ENCODE measurements at regions not wholly inside any gene's neighbourhood (a gene's known extent, or its start where the extent isn't known, plus 50 kb on each side); places are given as distances from the start of the nearest gene placed in this dataset.

DNA sequence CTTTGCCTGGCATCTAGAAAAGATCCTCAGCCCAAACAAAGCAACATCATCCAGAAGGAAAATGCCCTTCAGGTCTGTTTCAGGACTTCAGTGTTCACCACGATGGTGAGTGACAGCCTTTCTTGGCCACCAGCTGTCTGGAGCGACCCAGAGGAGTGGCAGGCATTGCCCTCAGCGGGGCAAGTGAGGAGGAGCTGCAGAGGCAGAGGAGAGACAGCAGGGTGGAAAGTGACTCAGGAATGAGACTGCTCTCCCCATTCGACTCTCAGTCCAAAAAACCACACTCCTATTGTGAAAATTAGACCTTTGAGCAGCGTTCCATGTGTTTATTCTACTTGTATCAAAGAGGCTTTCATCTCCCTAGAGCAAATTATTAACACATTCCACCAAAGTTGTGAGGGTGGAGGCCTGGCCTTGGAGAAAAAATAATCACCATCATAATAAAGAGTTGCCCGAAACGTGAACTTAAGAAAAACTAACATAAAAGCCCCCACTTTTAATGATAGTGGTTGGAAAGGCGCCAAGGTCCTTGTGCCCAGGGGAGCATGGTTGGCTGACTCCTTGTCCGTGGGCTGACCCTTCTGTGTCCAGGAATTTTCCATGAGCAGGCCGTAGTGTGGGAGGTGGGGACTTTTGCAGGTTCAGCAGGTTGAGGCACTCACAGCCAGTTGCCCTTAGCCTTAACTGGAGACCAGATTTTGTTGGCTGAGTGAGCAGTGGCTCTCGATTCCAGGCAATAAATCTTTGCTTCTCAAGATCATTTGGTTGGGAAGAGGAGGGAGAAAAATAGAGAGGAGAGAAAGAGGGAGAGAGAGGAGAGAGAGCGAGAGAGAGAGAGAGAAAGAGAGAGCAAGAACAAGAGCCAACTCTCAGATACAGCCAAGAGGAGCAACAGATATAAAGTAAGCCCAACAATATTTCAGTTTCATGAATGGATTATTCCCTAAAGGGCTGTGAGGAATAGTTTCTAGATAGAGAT is 125.9 kb upstream of the ANKRD55 start:
- Histone ChIP-seq H2AFZ (ENCODE audit: low read length, unreplicated experiment) (no peak overlapping the region), H3K4me1 (ENCODE audit: control insufficient read depth, insufficient read depth, low read length, unreplicated experiment) (peaks cover 17% of the 10 kb centered on the region), H3K27ac (ENCODE audit: low read depth, low read length) (no peak overlapping the region)

GRCh38 chr5:56358046-56358445 is 124.9 kb upstream of the ANKRD55 start:
- Histone ChIP-seq H3K27ac (ENCODE audit: low read depth, low read length) (no peak overlapping the region), H2AFZ (ENCODE audit: low read length, unreplicated experiment) (no peak overlapping the region), H3K4me3 (ENCODE audit: low read depth, low read length) (no peak overlapping the region), H3K4me1 (ENCODE audit: control insufficient read depth, insufficient read depth, low read length, unreplicated experiment) (peaks cover 17% of the 10 kb centered on the region), H3K79me2 (ENCODE audit: control insufficient read depth, insufficient read depth, low read length, unreplicated experiment) (no peaks in the 10 kb centered on the region), H3K36me3 (ENCODE audit: insufficient read depth, low read length) (no peaks in the 10 kb centered on the region), H3K27me3 (ENCODE audit: insufficient read depth, low read length) (no peaks in the 10 kb centered on the region)

More for the DNA sequence above, 125.9 kb upstream of the ANKRD55 start:
- no peaks in the 10 kb centered on the region for H3K36me3 ChIP-seq (ENCODE audit: insufficient read depth, low read length)
- H3K27me3 ChIP-seq (ENCODE audit: insufficient read depth, low read length) = no peaks in the 10 kb centered on the region
- H3K4me3 ChIP-seq (ENCODE audit: low read depth, low read length) = no peak overlapping the region
- H3K79me2 ChIP-seq (ENCODE audit: control insufficient read depth, insufficient read depth, low read length, unreplicated experiment) = no peaks in the 10 kb centered on the region

- no peaks in the 10 kb centered on the region for H3K79me2 ChIP-seq (ENCODE audit: control insufficient read depth, insufficient read depth, low read length, unreplicated experiment)
- no peaks in the 10 kb centered on the region for H3K27me3 ChIP-seq (ENCODE audit: insufficient read depth, low read length)
- no peak overlapping the region for H3K27ac ChIP-seq (ENCODE audit: low read depth, low read length)
- peaks cover 17% of the 10 kb centered on the region for H3K4me1 ChIP-seq (ENCODE audit: control insufficient read depth, insufficient read depth, low read length, unreplicated experiment)
- no peak overlapping the region for H2AFZ ChIP-seq (ENCODE audit: low read length, unreplicated experiment)
- H3K36me3 ChIP-seq (ENCODE audit: insufficient read depth, low read length) = no peaks in the 10 kb centered on the region
- no peak overlapping the region for H3K4me3 ChIP-seq (ENCODE audit: low read depth, low read length)
Measured at GRCh38 chr5:56357426-56357825, 124.3 kb upstream of the ANKRD55 start.

- Histone ChIP-seq H3K79me2 (ENCODE audit: control insufficient read depth, insufficient read depth, low read length, unreplicated experiment) (no peaks in the 10 kb centered on the region), H3K27me3 (ENCODE audit: insufficient read depth, low read length) (no peaks in the 10 kb centered on the region), H3K27ac (ENCODE audit: low read depth, low read length) (no peak overlapping the region), H3K36me3 (ENCODE audit: insufficient read depth, low read length) (no peaks in the 10 kb centered on the region), H3K4me3 (ENCODE audit: low read depth, low read length) (no peak overlapping the region), H3K4me1 (ENCODE audit: control insufficient read depth, insufficient read depth, low read length, unreplicated experiment) (peaks cover 17% of the 10 kb centered on the region), H2AFZ (ENCODE audit: low read length, unreplicated experiment) (no peak overlapping the region)
Measured at GRCh38 chr5:56356836-56357160, 123.7 kb upstream of the ANKRD55 start.

GRCh38 chr5:56356121-56356835 is 123.1 kb upstream of the ANKRD55 start:
- H3K4me1 ChIP-seq (ENCODE audit: control insufficient read depth, insufficient read depth, low read length, unreplicated experiment) = peaks cover 18% of the 10 kb centered on the region

DNA sequence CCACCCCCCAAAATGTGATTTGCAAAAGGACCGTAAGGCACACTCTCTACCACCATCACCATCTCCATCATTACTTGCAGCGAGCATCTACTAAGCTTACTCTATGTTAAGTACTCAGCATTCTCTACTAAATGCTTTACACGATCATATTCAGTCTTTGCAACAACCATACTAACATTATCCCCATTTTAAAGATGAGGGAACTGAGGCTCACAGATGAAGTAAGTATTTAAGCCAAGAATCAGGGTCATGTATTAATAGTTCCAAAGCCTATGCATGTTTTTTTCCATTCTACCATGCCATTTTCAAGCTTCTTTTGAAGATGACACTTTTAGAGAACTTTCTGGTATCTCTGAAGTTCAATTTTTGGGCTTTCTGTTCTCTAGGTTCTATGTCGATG is 121.7 kb upstream of the ANKRD55 start:
- Histone ChIP-seq H3K79me2 (ENCODE audit: control insufficient read depth, insufficient read depth, low read length, unreplicated experiment) (no peaks in the 10 kb centered on the region), H2AFZ (ENCODE audit: low read length, unreplicated experiment) (no peak overlapping the region), H3K27me3 (ENCODE audit: insufficient read depth, low read length) (no peaks in the 10 kb centered on the region), H3K27ac (ENCODE audit: low read depth, low read length) (no peak overlapping the region), H3K4me3 (ENCODE audit: low read depth, low read length) (no peak overlapping the region), H3K36me3 (ENCODE audit: insufficient read depth, low read length) (no peaks in the 10 kb centered on the region), H3K4me1 (ENCODE audit: control insufficient read depth, insufficient read depth, low read length, unreplicated experiment) (peaks cover 29% of the 10 kb centered on the region)

More at GRCh38 chr5:56356121-56356835, 123.1 kb upstream of the ANKRD55 start:
- no peak overlapping the region for H2AFZ ChIP-seq (ENCODE audit: low read length, unreplicated experiment)
- H3K79me2 ChIP-seq (ENCODE audit: control insufficient read depth, insufficient read depth, low read length, unreplicated experiment) = no peaks in the 10 kb centered on the region
- no peaks in the 10 kb centered on the region for H3K27me3 ChIP-seq (ENCODE audit: insufficient read depth, low read length)
- H3K36me3 ChIP-seq (ENCODE audit: insufficient read depth, low read length) = no peaks in the 10 kb centered on the region
- no peak overlapping the region for H3K27ac ChIP-seq (ENCODE audit: low read depth, low read length)
- H3K4me3 ChIP-seq (ENCODE audit: low read depth, low read length) = no peak overlapping the region

- Histone ChIP-seq H3K27ac (ENCODE audit: low read depth, low read length) (no peak overlapping the region), H3K4me1 (ENCODE audit: control insufficient read depth, insufficient read depth, low read length, unreplicated experiment) (peaks cover 26% of the 10 kb centered on the region), H3K4me3 (ENCODE audit: low read depth, low read length) (no peak overlapping the region), H3K27me3 (ENCODE audit: insufficient read depth, low read length) (no peaks in the 10 kb centered on the region), H2AFZ (ENCODE audit: low read length, unreplicated experiment) (no peak overlapping the region), H3K36me3 (ENCODE audit: insufficient read depth, low read length) (no peaks in the 10 kb centered on the region), H3K79me2 (ENCODE audit: control insufficient read depth, insufficient read depth, low read length, unreplicated experiment) (no peaks in the 10 kb centered on the region)
Measured at GRCh38 chr5:56352808-56353590, 119.9 kb upstream of the ANKRD55 start.

- Histone ChIP-seq H3K4me3 (ENCODE audit: low read depth, low read length) (peak overlapping the region; percentile 6; the same call in 1 of the 2 replicates), H3K27me3 (ENCODE audit: insufficient read depth, low read length) (no peaks in the 10 kb centered on the region), H3K79me2 (ENCODE audit: control insufficient read depth, insufficient read depth, low read length, unreplicated experiment) (no peaks in the 10 kb centered on the region), H3K36me3 (ENCODE audit: insufficient read depth, low read length) (no peaks in the 10 kb centered on the region), H3K27ac (ENCODE audit: low read depth, low read length) (peak overlapping the region; percentile 64), H3K4me1 (ENCODE audit: control insufficient read depth, insufficient read depth, low read length, unreplicated experiment) (peaks cover 40% of the 10 kb centered on the region), H2AFZ (ENCODE audit: low read length, unreplicated experiment) (no peak overlapping the region)
Measured at GRCh38 chr5:56350597-56351170, 117.6 kb upstream of the ANKRD55 start.

DNA sequence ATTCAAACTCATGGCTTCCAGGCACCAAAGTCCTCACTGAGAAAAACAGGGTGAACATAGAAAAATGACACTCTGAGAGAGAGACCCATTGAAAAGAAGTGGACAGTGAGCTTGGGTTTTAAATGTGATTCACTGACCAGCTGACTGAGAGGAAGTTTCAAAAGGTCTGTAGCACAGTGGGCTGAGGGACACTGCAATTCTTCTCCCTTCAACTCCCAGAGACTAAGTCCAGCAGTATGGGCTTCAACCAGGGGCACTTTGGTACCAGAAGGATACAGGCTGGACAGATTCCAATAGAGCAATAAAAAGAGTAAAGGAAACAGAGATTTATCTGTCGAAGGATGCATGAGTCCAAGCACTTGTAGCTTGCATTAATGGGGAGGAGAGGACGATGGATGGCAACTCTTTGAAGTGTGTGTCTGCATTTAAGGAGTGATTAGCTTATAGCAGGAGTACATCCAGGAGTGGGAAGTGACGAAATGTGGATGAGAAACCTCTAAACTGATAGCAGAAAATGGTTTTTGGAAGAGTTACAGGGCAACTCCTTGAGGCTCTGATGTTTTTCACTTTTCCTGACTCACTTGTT is 117.0 kb upstream of the ANKRD55 start:
- H3K36me3 ChIP-seq (ENCODE audit: insufficient read depth, low read length) = no peaks in the 10 kb centered on the region
- no peaks in the 10 kb centered on the region for H3K27me3 ChIP-seq (ENCODE audit: insufficient read depth, low read length)
- H3K79me2 ChIP-seq (ENCODE audit: control insufficient read depth, insufficient read depth, low read length, unreplicated experiment) = no peaks in the 10 kb centered on the region
- H3K4me3 ChIP-seq (ENCODE audit: low read depth, low read length) = peak overlapping the region; percentile 6; the same call in 1 of the 2 replicates
- H3K27ac ChIP-seq (ENCODE audit: low read depth, low read length) = peak overlapping the region; percentile 64
- no peak overlapping the region for H2AFZ ChIP-seq (ENCODE audit: low read length, unreplicated experiment)
- peaks cover 40% of the 10 kb centered on the region for H3K4me1 ChIP-seq (ENCODE audit: control insufficient read depth, insufficient read depth, low read length, unreplicated experiment)

GRCh38 chr5:56349461-56349860 is 116.3 kb upstream of the ANKRD55 start:
- H3K4me3 ChIP-seq (ENCODE audit: low read depth, low read length) = peak overlapping the region; percentile 6; the same call in 1 of the 2 replicates
- no peaks in the 10 kb centered on the region for H3K27me3 ChIP-seq (ENCODE audit: insufficient read depth, low read length)
- no peaks in the 10 kb centered on the region for H3K36me3 ChIP-seq (ENCODE audit: insufficient read depth, low read length)
- H3K27ac ChIP-seq (ENCODE audit: low read depth, low read length) = peak overlapping the region; percentile 64; the same call in 1 of the 2 replicates
- H2AFZ ChIP-seq (ENCODE audit: low read length, unreplicated experiment) = no peak overlapping the region
- H3K79me2 ChIP-seq (ENCODE audit: control insufficient read depth, insufficient read depth, low read length, unreplicated experiment) = no peaks in the 10 kb centered on the region
- peaks cover 40% of the 10 kb centered on the region for H3K4me1 ChIP-seq (ENCODE audit: control insufficient read depth, insufficient read depth, low read length, unreplicated experiment)
